ENCODE measurements at regions not wholly inside any gene's neighbourhood (a gene's known extent, or its start where the extent isn't known, plus 50 kb on each side); places are given as distances from the start of the nearest gene placed in this dataset.

GRCh38 chr4:158997660-158998349 lies 105.1 kb upstream of the RAPGEF2 start:
- TF ChIP-seq CTCF (IDR thresholded peaks at IDR 0.05) (no peak), EP300 (IDR thresholded peaks at IDR 0.05) (no peak), POLR2A (IDR thresholded peaks at IDR 0.05) (no peak)
